NCI-H345 treated with DMSO at 0.1 percent for 48 hours (cell line): ENCODE measurements at regions not wholly inside any gene's neighbourhood (a gene's known extent, or its start where the extent isn't known, plus 50 kb on each side); places are given as distances from the start of the nearest gene placed in this dataset.
A peak's percentile ranks its signal among the peaks of the same experiment; 100 is the strongest.

Experiments used
- DNase-seq: peaks from one replicate; lab custom pipeline; 2025; ENCODE audit not compliant: unreplicated experiment; lab: John Stamatoyannopoulos, UW

GRCh38 chr5:93017376-93017775 is 563.6 kb downstream of the NR2F1-AS1 start:
- DNase-seq, result no peak

GRCh38 chr5:93010616-93011015 is 570.4 kb downstream of the NR2F1-AS1 start:
- DNase-seq, result no peak

GRCh38 chr5:93010037-93010436 is 571.0 kb downstream of the NR2F1-AS1 start:
- no peak for DNase-seq

GRCh38 chr5:93008502-93009207 is 572.4 kb downstream of the NR2F1-AS1 start:
- DNase-seq, result no peak

- no peak for DNase-seq
Measured at GRCh38 chr5:93006915-93007314, 574.1 kb downstream of the NR2F1-AS1 start.

GRCh38 chr5:92998456-92998855 is 582.6 kb downstream of the NR2F1-AS1 start:
- DNase-seq, result no peak

- DNase-seq, result no peak
Measured at GRCh38 chr5:92994392-92994791, 586.6 kb downstream of the NR2F1-AS1 start.

- no peak for DNase-seq
Measured at GRCh38 chr5:92992073-92992472, 588.9 kb downstream of the NR2F1-AS1 start.

- no peak for DNase-seq
Measured at GRCh38 chr5:92991581-92992067, 589.4 kb downstream of the NR2F1-AS1 start.

GRCh38 chr5:92990771-92991170 is 590.2 kb downstream of the NR2F1-AS1 start:
- DNase-seq, result no peak

GRCh38 chr5:92981001-92981400 is 600.0 kb downstream of the NR2F1-AS1 start:
- DNase-seq, result no peak

GRCh38 chr5:92980491-92980890 is 600.5 kb downstream of the NR2F1-AS1 start:
- no peak for DNase-seq

- no peak for DNase-seq
Measured at GRCh38 chr5:92979716-92980115, 601.3 kb downstream of the NR2F1-AS1 start.

GRCh38 chr5:92977846-92978540 is 603.0 kb downstream of the NR2F1-AS1 start:
- DNase-seq, result no peak

- DNase-seq, result no peak
Measured at GRCh38 chr5:92976156-92976555, 604.9 kb downstream of the NR2F1-AS1 start.

GRCh38 chr5:92969781-92970237 is 611.2 kb downstream of the NR2F1-AS1 start:
- DNase-seq, result no peak

- no peak for DNase-seq
Measured at GRCh38 chr5:92969191-92969780, 611.7 kb downstream of the NR2F1-AS1 start.

- no peak for DNase-seq
Measured at GRCh38 chr5:92963800-92964199, 617.2 kb downstream of the NR2F1-AS1 start.

GRCh38 chr5:92962752-92963151 is 618.3 kb downstream of the NR2F1-AS1 start:
- DNase-seq, result peak; percentile 82

GRCh38 chr5:92956886-92957285 is 624.1 kb downstream of the NR2F1-AS1 start:
- no peak for DNase-seq

- no peak for DNase-seq
Measured at GRCh38 chr5:92952243-92952642, 628.8 kb downstream of the NR2F1-AS1 start.

- no peak for DNase-seq
Measured at GRCh38 chr5:92951746-92952145, 629.3 kb downstream of the NR2F1-AS1 start.
